NCI-H1417 treated with DMSO at 0.1 percent for 48 hours (cell line): ENCODE measurements at regions not wholly inside any gene's neighbourhood (a gene's known extent, or its start where the extent isn't known, plus 50 kb on each side); places are given as distances from the start of the nearest gene placed in this dataset.

ENCODE experiments used
- DNase-seq: peaks from one replicate; lab custom pipeline; 2025; lab: John Stamatoyannopoulos, UW

- no peak for DNase-seq
These were observed 184.1 kb upstream of the LNX1 start for GRCh38 chr4:53775381-53775780.

DNA sequence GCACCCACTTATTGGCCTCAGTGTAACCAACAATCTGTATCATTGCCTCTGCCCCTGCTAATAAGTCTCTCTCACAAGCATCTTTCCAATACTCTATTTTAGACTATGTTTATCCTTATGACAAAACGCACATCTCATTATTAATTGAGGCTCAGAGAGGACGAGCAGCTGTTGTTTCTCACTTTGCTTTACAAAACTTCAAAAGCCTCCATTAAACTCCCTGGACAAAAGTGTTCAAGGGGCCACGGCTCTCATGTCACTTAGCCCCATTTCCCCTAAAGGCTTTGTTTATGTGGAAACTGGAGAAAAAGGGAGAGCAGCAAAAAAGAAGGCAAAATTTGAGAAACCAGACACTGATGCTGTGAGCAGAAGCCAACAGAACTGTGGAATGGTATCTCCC, 180.0 kb upstream of the LNX1 start:
- no peak for DNase-seq

DNA sequence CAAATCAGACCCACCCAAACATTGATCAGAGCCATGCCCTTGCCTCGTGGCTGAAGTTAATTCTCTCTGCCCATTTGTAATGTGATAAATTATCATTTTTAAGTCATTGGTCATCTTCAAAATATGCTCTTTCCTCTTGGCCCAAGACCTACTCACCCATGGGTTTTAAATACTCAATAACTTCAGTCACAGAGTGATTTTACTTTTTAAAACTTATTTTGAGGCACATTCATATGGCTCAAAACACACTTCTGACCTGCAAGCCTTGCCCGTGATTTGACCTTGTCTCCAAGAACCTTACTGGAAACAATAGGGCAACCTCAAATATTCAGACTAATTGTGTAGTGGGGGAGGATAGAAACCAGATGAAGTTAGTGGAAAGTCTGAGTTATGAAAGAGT, 176.2 kb upstream of the LNX1 start:
- DNase-seq: no peak

GRCh38 chr4:53764761-53765490, 173.6 kb upstream of the LNX1 start:
- no peak for DNase-seq

GRCh38 chr4:53763813-53764597, 172.7 kb upstream of the LNX1 start:
- no peak for DNase-seq

DNA sequence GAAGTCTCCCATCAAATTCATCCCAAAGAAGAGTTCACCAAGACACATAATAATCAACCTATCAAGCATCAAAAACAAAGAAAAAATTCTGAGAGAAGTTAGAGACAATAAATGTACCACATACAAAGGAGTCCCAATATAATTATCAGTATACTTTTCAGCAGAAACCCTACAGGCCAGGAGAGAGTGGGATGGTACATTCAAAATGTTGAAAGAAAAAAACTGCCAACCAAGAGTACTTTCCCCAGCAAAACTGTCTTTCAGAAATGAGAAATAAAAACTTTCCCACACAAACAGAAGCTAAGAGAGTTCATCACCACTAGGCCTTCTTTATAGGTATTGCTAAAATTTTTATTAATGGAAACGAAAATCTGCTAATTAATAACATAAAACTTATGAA, 164.4 kb upstream of the LNX1 start:
- no peak for DNase-seq

DNA sequence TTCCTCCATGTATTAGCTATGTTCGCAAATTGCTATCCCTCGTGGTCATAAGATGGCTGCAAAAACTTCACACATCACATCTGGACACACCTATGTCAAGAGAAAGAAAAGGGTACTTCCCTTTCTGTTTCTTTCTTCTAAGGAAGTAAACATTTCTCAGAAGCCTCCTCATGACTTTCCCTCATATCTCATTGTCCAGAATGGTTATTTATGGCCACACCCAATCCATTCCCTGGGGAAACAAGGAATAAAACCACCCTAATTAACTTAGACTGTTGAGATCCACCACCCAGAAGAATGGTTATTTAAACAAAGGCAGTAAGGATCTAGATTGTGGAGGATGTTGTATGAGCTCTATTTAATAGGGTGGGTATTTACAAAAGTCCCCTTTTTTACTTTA, 160.8 kb upstream of the LNX1 start:
- no peak for DNase-seq

DNA sequence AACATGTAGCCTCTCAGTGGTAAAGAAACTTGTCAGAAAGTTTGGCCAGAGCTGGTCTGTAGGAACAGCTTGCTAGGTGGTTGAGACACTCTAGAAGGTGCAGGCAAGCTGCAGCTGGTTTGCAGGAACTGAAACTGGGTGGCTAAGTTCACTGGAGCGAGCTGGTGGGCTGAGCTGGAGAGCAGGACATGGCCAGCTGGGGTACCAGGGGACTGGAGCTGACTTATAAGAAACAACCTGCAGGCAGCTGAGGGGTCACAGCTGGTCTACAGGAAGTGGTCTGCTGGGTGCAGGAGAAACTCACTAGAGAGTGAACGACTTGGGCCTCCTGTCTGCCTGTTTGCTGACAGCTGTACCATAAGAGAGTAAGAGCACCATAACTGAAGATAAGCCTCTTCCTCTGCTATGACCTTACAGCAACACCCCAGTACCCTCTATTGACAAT, 157.1 kb upstream of the LNX1 start:
- DNase-seq: no peak

GRCh38 chr4:53747401-53747800, 156.1 kb upstream of the LNX1 start:
- DNase-seq: no peak

- DNase-seq: no peak
These were observed 153.3 kb upstream of the LNX1 start for GRCh38 chr4:53744446-53745160.

DNA sequence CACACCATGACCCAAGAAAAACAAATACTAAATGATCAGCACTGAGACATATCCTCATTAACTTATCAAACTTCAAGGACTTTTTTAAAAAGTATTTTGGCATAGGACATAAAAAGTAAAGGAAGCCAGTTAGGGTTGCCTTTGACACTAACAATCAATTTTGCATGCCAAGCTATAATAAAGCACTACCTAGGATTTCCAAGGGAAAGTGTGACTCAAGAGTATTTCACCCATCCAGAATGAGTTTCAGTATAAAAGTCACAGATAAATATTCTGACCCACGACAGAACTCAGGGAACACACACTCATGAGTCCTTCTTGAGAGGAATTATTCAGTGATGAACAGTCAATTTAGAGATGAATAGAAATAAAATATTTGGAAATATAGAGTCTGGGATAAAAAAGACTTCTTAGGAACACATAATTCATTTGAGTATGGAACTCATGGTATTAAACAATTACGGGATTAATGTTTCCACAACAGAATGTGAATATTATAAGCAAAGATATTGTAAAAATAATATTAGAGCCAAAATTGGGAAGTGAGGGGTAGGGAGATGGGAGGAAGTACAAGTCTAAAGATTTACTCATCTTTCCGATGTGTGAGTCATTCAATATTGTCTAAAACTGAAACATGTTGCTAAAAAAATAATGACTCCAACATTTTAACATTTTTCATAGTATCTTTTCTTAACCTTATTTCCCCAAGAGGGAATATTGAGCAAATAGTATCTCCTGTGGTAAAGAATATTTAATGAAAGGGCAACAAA, 143.5 kb upstream of the LNX1 start:
- DNase-seq: no peak

DNA sequence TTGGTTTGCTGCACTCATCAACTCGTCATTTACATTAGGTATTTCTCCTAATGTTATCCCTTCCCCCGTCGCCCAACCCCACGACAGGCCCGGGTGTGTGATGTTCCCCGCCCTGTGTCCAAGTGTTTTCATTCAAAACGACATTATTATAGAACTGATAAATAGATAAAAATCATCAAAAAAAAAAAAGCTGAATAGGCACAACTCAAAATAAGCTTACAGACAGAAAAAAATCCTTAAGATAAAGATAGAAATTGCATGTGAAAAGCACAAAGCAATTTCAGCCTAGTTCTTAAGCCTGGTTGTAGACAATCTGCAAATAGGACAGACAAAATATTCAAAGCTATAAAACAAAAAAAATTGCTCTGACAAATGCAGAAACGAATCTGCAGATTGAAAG, 142.9 kb upstream of the LNX1 start:
- DNase-seq: no peak

GRCh38 chr4:53732661-53733060, 141.4 kb upstream of the LNX1 start:
- DNase-seq: no peak

DNA sequence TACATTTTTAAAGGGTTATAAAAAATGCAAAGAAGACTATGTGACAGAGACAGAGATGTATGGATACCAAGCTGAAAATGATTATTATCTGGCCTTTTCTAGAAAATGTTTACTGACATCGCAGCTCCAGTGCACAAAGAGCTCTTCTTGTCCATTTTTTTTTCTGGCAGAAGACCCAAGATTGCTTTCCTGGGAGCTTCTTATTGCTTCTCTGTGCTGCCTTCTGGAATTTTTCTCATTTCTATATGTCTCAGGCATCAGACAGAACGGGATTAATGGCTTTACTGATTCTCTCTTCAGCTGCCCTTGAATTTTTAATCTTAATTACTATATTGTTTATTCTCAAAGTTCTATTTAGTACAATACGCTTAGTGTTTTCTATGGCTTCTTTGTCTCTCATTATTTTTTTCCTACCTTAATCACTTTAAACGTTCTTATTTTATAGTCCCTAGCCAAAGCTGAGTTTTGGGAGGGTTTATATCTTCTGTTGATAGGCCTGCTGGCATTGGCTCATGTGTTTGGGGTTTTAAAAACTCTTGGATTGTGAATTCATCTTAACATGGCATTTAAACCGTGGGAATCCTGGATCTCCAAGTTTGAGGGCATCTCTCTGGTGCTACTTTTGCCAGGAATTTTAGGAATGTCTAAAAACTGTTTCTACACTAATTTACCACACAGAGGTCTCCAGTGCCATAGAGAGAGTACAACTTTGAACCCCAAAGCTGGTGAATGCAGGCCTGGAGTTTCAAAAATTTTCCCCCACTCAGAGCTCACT, 138.9 kb upstream of the LNX1 start:
- DNase-seq: no peak

DNA sequence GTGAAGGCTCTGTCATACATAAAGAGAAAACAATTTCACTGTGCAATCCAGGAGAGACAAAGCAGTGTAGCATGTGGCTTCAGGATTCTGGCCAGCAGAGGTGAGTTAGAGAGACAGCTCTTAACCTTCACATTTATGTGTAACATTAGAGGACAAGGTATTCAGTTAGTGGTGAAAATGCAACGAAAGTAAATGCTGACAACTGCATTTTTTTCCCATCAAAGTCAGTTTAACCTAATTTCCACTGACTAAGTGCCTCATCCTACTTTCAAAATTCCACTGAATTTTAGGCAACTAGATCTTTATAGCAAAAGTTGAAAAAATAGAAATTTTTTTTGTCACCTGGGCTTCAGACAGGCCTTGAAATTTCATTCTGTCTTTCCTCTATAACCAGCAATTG, 130.8 kb upstream of the LNX1 start:
- DNase-seq: no peak

GRCh38 chr4:53721263-53721662, 130.0 kb upstream of the LNX1 start:
- no peak for DNase-seq

- no peak for DNase-seq
These were observed 129.5 kb upstream of the LNX1 start for GRCh38 chr4:53720776-53721175.

DNA sequence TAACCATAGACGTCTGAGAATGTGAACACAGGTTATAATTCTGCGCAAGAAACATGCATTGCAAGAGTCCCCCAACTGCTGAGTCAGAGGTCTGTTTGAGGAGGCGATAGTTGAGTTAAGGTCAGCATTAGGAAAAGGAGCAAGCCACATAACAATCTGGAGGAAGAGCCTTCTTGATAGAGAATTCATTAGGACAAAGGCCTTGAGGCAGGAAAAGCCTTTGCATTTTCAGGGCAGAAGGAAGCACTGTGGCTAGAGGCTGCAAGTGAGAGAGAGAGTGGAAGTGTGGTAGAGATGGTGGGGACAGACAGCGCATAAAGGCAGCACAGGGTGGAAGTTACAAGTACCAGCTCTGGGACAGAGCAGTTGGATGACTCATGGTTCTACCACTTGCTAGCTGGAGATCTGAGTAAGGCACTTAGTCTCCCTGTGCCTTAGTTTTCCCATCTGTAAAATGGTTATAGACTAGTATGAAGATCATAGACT, 125.8 kb upstream of the LNX1 start:
- no peak for DNase-seq

GRCh38 chr4:53716471-53717063, 125.3 kb upstream of the LNX1 start:
- no peak for DNase-seq

DNA sequence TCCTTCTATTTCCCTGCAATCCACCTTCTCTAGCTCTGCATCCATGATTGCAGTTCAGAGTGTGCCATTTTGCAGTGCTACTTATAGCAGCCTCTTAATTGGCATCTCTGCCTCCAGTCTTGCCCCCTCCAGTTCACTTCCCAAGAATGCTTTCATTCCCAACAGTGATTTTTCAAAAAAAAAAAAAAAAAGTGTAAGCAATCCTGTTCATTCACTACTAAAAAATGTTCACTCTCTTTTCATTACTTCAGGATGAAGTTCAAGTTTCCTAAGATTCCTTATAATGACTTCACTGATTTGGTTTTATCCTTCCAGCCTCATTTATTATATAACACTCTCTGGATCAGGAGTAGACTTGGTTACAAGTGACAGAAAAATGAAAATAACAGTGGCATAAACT, 124.7 kb upstream of the LNX1 start:
- no peak for DNase-seq
